Prostate gland (tissue), 2 donors: ENCODE measurements at regions not wholly inside any gene's neighbourhood (a gene's known extent, or its start where the extent isn't known, plus 50 kb on each side); places are given as distances from the start of the nearest gene placed in this dataset.
"Not testable (repeated sequence)": the region's sequence is repeated elsewhere in the genome, so short reads cannot be mapped to it uniquely, and the experiment has no call there.

Source experiments
- DNase-seq: peaks from one replicate; pipeline ENCODE4 v3.0.0-alpha.2; 2019; ENCODE audit warnings: low spot score
- H3K27ac ChIP-seq, 2 donors: fragments of 200-600 bp; sonication (generic); 2 replicates each; pipeline ENCODE4 v1.5.1; 2017 to 2019
- H3K27me3 ChIP-seq: fragments of 200-600 bp; sonication (generic); replicated peaks from 2 replicates; pipeline ENCODE4 v1.5.1; 2019; ENCODE audit not compliant: insufficient read depth
- H3K36me3 ChIP-seq, 2 donors: fragments of 200-600 bp; sonication (generic); 1 replicate in 1 of 2; 2 replicates in 1 of 2; pipeline versions ENCODE4 v1.5.1 to v1.8.1; 2017 to 2019
- H3K4me1 ChIP-seq: fragments of 200-600 bp; sonication (generic); replicated peaks from 2 replicates; pipeline ENCODE4 v1.5.1; 2019
- H3K4me3 ChIP-seq, 2 donors: fragments of 200-600 bp; sonication (generic); 2 replicates each; pipeline ENCODE4 v1.5.1; 2017 to 2019
- H3K9me3 ChIP-seq: fragments of 200-600 bp; sonication (generic); 2 replicates; pipeline ENCODE4 v1.5.1; 2017
- CTCF ChIP-seq, 4 experiments: fragments of 200-600 bp in 2 of 4; fragments of 450-650 bp in 2 of 4; sonication (generic) in 2 of 4; IDR thresholded peaks; 1 replicate in 3 of 4; 2 replicates in 1 of 4; pipeline ENCODE4 v1.5.1; 2016 to 2019; ENCODE audit warnings: antibody characterized with exemption in 4 of 4, mild to moderate bottlenecking in 2 of 4, moderate library complexity in 2 of 4
- POLR2A ChIP-seq: fragments of 450-650 bp; IDR thresholded peaks from one replicate; pipeline ENCODE4 v1.6.1; 2016; ENCODE audit warnings: antibody characterized with exemption, mild to moderate bottlenecking
- POLR2AphosphoS5 ChIP-seq: sonication (generic); formaldehyde crosslinking; IDR thresholded peaks from one replicate; pipeline ENCODE4 v1.6.1; 2017; ENCODE audit warnings: antibody characterized with exemption
- WGBS: methylation state at CpG from one replicate; pipeline ENCODE4 v1.1.5; 2018; 5-methylcytosine and 5-hydroxymethylcytosine counted together
- intact Hi-C: fragments of 100-400 bp; cut with DNase I; formaldehyde crosslinking; loops from one replicate; pipeline ENCODE4 v1.14.2; 2022

DNA sequence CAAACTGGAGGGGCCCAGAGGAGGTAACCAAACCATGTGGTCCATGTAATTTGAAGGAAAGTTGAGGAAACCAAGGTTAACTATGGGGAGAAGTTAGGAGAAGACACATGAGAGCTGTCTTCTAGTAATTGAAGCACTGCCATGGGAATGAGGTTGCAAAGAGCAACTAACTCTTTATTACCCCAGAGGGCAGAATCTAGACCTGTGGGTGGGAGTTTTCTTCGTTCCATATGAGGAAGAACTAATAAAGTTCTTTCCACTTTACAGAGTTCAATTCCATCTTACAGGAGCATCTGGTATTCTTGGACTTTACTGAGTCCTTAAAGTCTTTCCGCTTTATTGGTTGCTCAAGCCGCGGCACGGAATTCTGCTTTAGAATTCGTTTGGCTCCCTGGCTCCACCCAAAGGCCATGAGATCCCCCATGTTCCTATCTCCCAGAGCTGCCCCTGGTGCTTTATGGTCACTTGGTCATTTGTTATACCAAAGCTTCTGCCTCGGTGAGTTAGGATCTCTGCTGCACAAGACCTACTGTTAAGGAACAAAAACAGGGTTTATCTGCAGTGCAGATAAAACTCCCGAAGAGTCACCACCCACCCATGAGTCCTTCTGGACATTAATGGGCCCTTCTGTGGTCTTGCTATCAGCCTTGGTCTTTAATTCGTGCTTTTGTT is 89.5 kb upstream of the UMPS start:
- 77% methylated on average over 9 of the region's 9 CpGs for WGBS
- DNase-seq: no peak
- H3K9me3 ChIP-seq: no peaks in the 10 kb centered on the region
- H3K36me3 ChIP-seq: no peaks in the 10 kb centered on the region
- no peak overlapping the region for H3K4me3 ChIP-seq
- TF ChIP-seq POLR2A (no peak), POLR2AphosphoS5 (no peak), CTCF (IDR thresholded peaks at IDR 0.05) (no peak)
- no peak overlapping the region for H3K27ac ChIP-seq
- intact Hi-C loops: no loop called here
- no peaks in the 10 kb centered on the region for H3K4me1 ChIP-seq
- H3K27me3 ChIP-seq: no peaks in the 10 kb centered on the region

DNA sequence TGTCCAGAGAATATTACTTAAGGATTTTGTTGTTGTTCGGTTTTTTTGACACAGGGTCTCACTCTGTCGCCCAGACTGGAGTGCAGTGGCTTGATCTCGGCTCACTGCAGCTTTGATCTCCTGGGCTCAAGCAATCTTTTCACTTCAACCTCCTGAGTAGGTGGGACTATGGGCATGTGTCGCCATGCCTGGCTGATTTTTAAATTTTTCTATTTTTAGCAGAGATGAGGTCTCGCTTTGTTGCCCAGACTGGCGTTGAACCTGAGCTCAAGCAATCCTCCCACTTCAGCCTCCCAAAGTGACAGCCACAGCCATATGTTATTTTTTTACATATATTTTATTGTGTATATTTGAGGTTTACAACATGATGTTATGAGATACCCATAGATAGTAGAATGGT is 86.8 kb upstream of the UMPS start:
- TF ChIP-seq POLR2AphosphoS5: no peak
- H3K4me3 ChIP-seq: no peak overlapping the region
- intact Hi-C loops: no loop called here

GRCh38 chr3:124646186-124646585 is 84.1 kb upstream of the UMPS start:
- H3K4me3 ChIP-seq, H3K27me3 ChIP-seq, H3K4me1 ChIP-seq, DNase-seq, H3K36me3 ChIP-seq, H3K27ac ChIP-seq, H3K9me3 ChIP-seq, intact Hi-C loops: not testable (repeated sequence)
- WGBS: 77% methylated on average over 4 of the region's 4 CpGs

More for the DNA sequence above, 86.8 kb upstream of the UMPS start:
- WGBS: 93% methylated on average over 6 of the region's 6 CpGs
- no peaks in the 10 kb centered on the region for H3K36me3 ChIP-seq
- H3K9me3 ChIP-seq: no peaks in the 10 kb centered on the region
- no peaks in the 10 kb centered on the region for H3K4me1 ChIP-seq
- no peak overlapping the region for H3K27ac ChIP-seq
- no peak for DNase-seq
- no peaks in the 10 kb centered on the region for H3K27me3 ChIP-seq

DNA sequence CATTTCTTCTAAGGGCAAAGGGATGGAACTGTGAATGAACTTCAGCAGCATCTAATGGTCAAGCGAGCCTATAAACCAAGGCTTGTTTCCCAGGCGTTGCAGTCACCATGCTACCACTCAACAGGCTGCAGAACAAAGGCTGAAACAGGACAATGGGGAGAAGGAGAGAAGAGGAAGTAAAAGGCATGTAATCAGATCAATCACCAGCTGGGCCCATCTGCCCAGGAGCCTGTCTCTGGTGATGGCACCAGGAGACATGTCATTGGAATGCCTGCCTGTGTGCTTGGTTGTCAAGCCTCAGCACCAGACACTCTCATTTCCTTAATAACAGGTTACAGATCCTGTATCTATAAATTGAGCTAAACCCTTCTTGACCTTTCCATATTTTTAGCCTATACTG is 81.7 kb upstream of the UMPS start:
- intact Hi-C loops: no loop called here
- Histone ChIP-seq H3K9me3 (no peaks in the 10 kb centered on the region), H3K36me3 (no peaks in the 10 kb centered on the region), H3K4me1 (no peaks in the 10 kb centered on the region), H3K4me3 (no peak overlapping the region), H3K27me3 (no peaks in the 10 kb centered on the region), H3K27ac (no peak overlapping the region)
- TF ChIP-seq POLR2A (no peak), POLR2AphosphoS5 (no peak), CTCF (IDR thresholded peaks at IDR 0.05) (no peak)
- WGBS: 89% methylated on average over 2 of the region's 2 CpGs
- no peak for DNase-seq

GRCh38 chr3:124650798-124651197 is 79.5 kb upstream of the UMPS start:
- DNase-seq: no peak
- no peak overlapping the region for H3K27ac ChIP-seq
- H3K9me3 ChIP-seq: no peaks in the 10 kb centered on the region
- intact Hi-C loops: no loop called here
- no peaks in the 10 kb centered on the region for H3K4me1 ChIP-seq
- H3K27me3 ChIP-seq: no peaks in the 10 kb centered on the region
- H3K4me3 ChIP-seq: no peak overlapping the region
- no peak for TF ChIP-seq POLR2AphosphoS5
- no peak for TF ChIP-seq CTCF (IDR thresholded peaks at IDR 0.05)
- TF ChIP-seq POLR2A: no peak
- H3K36me3 ChIP-seq: no peaks in the 10 kb centered on the region
- 76% methylated on average over 4 of the region's 4 CpGs for WGBS

DNA sequence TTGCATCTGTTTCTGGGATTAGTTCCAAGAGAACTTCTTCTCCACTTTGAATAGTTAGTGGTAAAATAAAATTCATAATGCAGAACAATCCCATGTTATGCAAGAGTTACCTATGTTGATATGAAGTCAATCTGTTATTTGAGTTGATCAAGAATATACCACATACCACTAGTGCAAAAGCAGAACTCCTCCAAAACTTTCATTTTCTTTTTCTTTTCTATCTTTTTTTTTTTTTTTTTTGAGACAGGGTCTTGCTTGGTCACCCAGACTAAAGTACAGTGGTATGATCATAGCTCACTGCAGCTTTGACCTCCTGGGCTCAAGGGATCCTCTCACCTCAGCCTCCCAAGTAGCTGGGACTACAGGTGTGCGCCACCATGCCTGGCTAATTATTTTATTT is 78.8 kb upstream of the UMPS start:
- DNase-seq, H3K27me3 ChIP-seq, H3K9me3 ChIP-seq, H3K36me3 ChIP-seq, H3K4me3 ChIP-seq, H3K4me1 ChIP-seq, H3K27ac ChIP-seq, intact Hi-C loops: not testable (repeated sequence)
- WGBS: 100% methylated on average over 1 of the region's 1 CpG
